Mesenteric fat pad (tissue), 1 donor: ENCODE measurements at regions not wholly inside any gene's neighbourhood (a gene's known extent, or its start where the extent isn't known, plus 50 kb on each side); places are given as distances from the start of the nearest gene placed in this dataset.

Experiments used
- DNase-seq: peaks from one replicate; pipeline ENCODE4 v3.0.0-alpha.2; 2020; ENCODE audit warnings: low spot score
- donor health status: DM: yes; HTN: yes; CAD: no.

GRCh38 chr9:21564175-21564574, 82.1 kb upstream of the IFNE start:
- DNase-seq = no peak

DNA sequence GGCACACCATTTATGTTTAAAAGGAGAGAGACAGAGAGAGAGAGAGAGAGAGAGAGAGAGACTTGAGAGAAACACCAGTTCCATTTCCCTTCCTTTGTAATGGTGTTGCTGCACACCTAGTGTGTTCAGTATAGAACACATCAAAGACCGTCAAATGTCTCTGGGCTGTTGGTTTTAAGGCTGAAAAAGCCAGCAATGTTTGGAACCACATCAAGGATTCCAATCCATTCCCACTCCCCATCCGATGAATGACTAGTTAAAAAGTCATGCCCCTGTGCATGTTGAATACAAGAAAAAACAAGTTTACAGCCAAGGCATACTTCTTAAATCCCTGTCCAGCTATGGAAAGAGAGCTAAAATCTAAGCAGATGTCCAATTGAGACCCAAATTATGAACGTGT, 83.0 kb upstream of the IFNE start:
- DNase-seq = no peak

- DNase-seq = no peak
Observed at GRCh38 chr9:21567926-21568325, 85.8 kb upstream of the IFNE start.

- no peak for DNase-seq
Observed at GRCh38 chr9:21568484-21568883, 86.4 kb upstream of the IFNE start.

DNA sequence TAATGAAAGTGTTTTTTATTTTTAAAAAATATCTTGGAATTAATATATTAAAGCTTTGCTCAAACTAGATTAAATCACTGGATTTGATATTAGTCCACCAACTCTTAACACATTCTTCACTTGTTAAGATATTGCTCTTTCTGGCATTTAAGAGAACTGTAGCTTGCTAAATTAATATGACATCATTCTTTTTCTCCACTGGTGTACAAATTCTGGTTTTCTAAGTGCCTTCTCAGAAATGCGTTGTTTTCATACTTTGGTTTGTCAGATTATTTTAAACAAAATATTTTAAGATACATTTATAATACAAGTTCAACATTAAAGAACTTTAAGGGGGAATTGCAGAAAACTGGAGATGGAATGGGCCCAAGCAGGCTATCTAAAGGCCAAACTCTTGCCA, 87.6 kb upstream of the IFNE start:
- no peak for DNase-seq

DNA sequence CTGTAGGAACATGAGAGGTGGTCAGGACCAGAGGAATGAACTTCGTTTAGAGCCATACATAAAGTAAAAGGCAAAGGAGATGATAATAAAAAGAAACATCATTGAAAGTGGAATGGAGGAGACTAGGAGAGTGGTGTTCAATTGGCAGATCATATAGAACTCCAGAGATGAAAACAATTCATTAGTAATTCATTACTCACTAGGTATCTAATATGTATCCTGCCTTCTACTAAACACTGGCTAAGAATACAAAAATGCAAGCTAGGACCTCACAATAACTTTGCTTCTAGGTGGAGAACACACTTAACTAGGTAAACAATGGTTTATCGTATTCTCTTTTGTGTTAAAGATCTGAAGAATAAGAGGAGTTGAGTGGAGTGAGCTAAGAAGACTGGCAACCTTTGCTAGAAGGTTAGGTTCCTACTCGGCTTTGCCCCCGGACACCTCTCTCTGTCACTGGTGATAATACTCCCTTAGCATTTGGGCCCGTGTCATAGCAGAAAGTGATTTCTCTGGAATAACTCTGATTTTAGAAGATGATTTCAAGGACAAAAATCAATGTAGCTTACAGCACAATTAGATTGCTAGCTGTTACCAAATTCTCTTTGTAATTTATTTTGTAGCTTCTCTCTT, 88.6 kb upstream of the IFNE start:
- DNase-seq = no peak

- no peak for DNase-seq
Observed at GRCh38 chr9:21574261-21574660, 92.1 kb upstream of the IFNE start.

GRCh38 chr9:21576331-21577189, 94.4 kb upstream of the IFNE start:
- DNase-seq = no peak

DNA sequence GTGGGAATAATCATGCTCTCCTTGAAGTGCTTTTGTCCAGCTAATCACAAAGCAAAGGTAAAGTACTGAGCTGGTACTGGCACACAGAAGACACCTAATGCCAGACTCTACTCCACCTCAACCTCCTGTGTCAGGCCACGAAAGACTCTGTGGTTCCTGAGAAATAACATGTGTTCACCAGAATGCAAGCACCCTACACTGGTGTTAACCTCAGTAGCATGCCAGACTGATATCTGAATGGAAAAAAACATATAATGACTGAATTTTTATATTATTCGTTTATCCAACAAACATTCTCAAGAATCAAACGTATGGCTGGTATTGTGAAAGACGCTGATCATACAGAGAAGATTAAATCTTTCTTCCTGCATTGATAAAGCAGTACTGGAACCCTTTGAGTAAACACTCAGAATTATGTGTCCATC, 97.1 kb upstream of the IFNE start:
- no peak for DNase-seq

DNA sequence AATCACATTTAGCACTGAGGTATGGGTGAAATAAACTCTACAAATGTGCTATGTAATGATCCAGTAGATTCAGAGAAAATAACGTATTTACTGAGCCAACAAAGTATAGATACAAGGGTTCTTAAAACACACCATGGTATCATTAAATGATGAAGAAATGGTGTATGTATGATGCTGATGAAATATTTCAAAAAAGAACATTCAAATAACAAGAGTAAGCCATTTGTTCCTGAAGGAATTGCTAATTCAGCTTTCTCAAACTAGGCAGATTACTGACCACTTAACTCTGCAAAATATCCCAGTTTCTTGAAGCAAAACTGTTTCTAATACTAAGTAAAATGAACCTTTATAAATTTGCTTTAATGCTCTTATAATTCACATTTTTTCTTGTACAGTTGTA, 97.6 kb upstream of the IFNE start:
- no peak for DNase-seq

GRCh38 chr9:21580636-21581378, 98.7 kb upstream of the IFNE start:
- DNase-seq = no peak

- no peak for DNase-seq
Observed at GRCh38 chr9:21583628-21584377, 101.7 kb upstream of the IFNE start.

- DNase-seq = no peak
Observed at GRCh38 chr9:21584890-21585289, 102.8 kb upstream of the IFNE start.

DNA sequence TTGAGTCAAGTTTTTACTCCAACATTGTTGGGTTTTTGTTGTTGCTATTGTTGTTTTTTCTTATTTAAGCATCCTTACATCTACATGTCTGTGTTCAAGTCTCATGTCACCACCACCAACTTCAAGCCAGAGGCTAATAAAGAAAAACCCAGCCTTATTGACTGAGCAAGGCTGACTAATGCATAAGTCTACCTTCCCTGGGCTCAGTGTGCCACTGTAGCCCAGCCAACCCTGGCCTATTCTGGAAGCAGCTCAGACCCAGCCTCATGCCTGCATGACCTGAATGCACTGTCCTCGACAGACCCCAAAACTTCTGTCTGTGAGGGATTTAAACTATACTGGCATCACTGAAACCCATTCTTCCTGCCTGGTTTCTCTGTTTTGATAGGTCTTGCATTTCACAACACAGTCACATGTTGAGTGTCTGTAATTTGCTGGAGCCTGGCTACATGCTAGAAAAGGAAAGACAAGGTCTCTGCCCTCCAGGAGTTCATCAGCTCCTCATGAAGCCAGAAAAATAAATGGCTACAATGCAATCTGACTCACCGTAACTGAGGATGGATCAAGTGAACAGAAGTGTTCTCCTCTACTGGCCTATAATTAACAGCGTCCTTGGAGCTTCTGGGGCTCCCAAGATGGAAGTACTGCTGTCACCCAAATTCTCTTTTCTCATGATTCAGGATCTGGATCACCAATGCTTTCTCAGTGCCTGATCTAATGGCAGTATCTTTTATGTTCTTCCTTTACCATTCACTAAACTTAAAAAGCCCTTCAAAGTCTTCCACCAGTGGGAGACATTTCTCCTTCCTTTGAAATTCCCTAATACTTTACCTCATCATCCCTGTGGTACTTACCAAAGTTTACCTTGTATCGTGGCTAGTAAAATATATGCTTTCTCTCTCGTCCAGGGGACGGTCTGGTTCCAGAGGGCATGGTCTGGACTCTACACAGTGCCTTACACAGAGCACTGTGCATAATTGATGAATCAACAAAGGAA, 103.9 kb upstream of the IFNE start:
- DNase-seq = no peak

DNA sequence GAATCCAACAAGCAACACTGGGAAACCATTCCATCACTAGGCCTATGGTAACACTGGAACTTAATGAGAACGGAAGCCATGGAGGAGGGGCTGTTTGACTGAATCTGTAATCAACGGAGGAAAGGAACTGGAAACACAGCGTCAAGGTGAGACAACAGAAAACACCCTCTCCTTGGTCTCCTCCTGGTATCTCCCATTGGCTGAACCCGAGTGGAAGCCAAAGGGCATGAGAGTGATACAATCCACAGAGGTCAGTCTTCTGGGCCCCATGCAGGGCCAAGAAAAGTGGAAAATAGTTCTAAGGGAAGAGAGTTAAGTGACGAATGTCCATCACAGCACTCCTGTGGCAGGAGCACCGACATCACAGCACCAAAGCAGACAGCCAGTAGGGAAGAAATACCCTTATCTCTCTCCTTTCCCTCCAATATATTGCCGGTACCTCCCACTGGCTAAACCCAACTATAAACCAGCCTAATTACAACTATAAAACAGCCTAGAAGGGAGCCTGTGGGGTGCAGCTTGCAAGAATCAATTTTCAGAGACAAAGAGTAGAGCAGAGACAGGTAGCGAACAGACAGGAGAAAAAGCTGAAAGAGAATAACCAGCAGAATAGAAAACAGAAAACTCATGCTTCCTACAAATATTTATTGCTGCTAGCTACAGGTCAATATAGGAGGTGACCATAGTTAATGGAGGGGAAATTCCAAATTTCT, 107.4 kb upstream of the IFNE start:
- DNase-seq = no peak

- DNase-seq = no peak
Observed at GRCh38 chr9:21590058-21590996, 108.2 kb upstream of the IFNE start.

GRCh38 chr9:21591221-21592062, 109.3 kb upstream of the IFNE start:
- DNase-seq = no peak

- no peak for DNase-seq
Observed at GRCh38 chr9:21592063-21592338, 109.9 kb upstream of the IFNE start.
